ENCODE measurements at regions not wholly inside any gene's neighbourhood (a gene's known extent, or its start where the extent isn't known, plus 50 kb on each side); places are given as distances from the start of the nearest gene placed in this dataset.

GRCh38 chr14:44444454-44444853 is 62.6 kb downstream of the FSCB start:
- Mint-ChIP-seq H3K4me3 (ENCODE audit: unreplicated experiment) (no peak overlapping the region), H3K36me3 (ENCODE audit: unreplicated experiment) (no peaks in the 10 kb centered on the region), H3K9me3 (ENCODE audit: unreplicated experiment) (peaks cover 2% of the 10 kb centered on the region), H3K4me1 (ENCODE audit: low read depth, unreplicated experiment) (no peaks in the 10 kb centered on the region), H3K27me3 (ENCODE audit: unreplicated experiment) (no peaks in the 10 kb centered on the region), H3K27ac (ENCODE audit: unreplicated experiment) (no peak overlapping the region)
- no peak for TF ChIP-seq CTCF (IDR thresholded peaks at IDR 0.05; ENCODE audit: partially characterized antibody, unreplicated experiment)
- no peak for DNase-seq

- H3K27me3 Mint-ChIP-seq (ENCODE audit: unreplicated experiment), result peaks cover 2% of the 10 kb centered on the region
- no peak for TF ChIP-seq CTCF (IDR thresholded peaks at IDR 0.05; ENCODE audit: partially characterized antibody, unreplicated experiment)
- H3K9me3 Mint-ChIP-seq (ENCODE audit: unreplicated experiment), result no peaks in the 10 kb centered on the region
- no peak overlapping the region for H3K27ac Mint-ChIP-seq (ENCODE audit: unreplicated experiment)
- no peak for DNase-seq
- H3K36me3 Mint-ChIP-seq (ENCODE audit: unreplicated experiment), result no peaks in the 10 kb centered on the region
- no peak overlapping the region for H3K4me3 Mint-ChIP-seq (ENCODE audit: unreplicated experiment)
- peaks cover 2% of the 10 kb centered on the region for H3K4me1 Mint-ChIP-seq (ENCODE audit: low read depth, unreplicated experiment)
These were observed 68.1 kb downstream of the FSCB start for GRCh38 chr14:44438936-44439335.

GRCh38 chr14:44438221-44438620 is 68.9 kb downstream of the FSCB start:
- no peak for DNase-seq
- peaks cover 2% of the 10 kb centered on the region for H3K4me1 Mint-ChIP-seq (ENCODE audit: low read depth, unreplicated experiment)
- H3K27me3 Mint-ChIP-seq (ENCODE audit: unreplicated experiment), result peaks cover 2% of the 10 kb centered on the region
- H3K27ac Mint-ChIP-seq (ENCODE audit: unreplicated experiment), result no peak overlapping the region
- TF ChIP-seq CTCF (IDR thresholded peaks at IDR 0.05; ENCODE audit: partially characterized antibody, unreplicated experiment), result no peak
- H3K36me3 Mint-ChIP-seq (ENCODE audit: unreplicated experiment), result no peaks in the 10 kb centered on the region
- no peaks in the 10 kb centered on the region for H3K9me3 Mint-ChIP-seq (ENCODE audit: unreplicated experiment)
- no peak overlapping the region for H3K4me3 Mint-ChIP-seq (ENCODE audit: unreplicated experiment)

DNA sequence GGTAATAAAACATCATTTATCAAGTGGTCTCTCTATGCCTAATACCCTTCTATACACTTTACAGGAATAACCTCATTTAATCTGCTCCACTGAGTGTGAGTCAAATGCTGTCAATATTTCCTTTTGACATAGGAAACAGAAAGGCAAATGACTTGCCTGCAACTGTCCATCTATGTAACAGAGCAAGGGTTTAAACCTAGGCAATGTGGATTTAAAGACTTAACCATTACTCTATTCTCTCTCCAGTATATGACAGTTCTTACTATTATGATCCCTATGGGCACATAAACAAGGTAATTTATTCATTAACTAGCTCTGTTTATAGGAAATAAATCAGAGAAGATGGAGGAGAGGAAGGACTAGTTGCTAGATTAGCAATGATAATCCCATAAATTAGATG is 70.6 kb downstream of the FSCB start:
- no peaks in the 10 kb centered on the region for H3K9me3 Mint-ChIP-seq (ENCODE audit: unreplicated experiment)
- no peaks in the 10 kb centered on the region for H3K36me3 Mint-ChIP-seq (ENCODE audit: unreplicated experiment)
- no peak for TF ChIP-seq CTCF (IDR thresholded peaks at IDR 0.05; ENCODE audit: partially characterized antibody, unreplicated experiment)
- H3K27me3 Mint-ChIP-seq (ENCODE audit: unreplicated experiment), result peaks cover 2% of the 10 kb centered on the region
- no peak overlapping the region for H3K4me3 Mint-ChIP-seq (ENCODE audit: unreplicated experiment)
- DNase-seq, result no peak
- peaks cover 2% of the 10 kb centered on the region for H3K4me1 Mint-ChIP-seq (ENCODE audit: low read depth, unreplicated experiment)
- no peak overlapping the region for H3K27ac Mint-ChIP-seq (ENCODE audit: unreplicated experiment)

DNA sequence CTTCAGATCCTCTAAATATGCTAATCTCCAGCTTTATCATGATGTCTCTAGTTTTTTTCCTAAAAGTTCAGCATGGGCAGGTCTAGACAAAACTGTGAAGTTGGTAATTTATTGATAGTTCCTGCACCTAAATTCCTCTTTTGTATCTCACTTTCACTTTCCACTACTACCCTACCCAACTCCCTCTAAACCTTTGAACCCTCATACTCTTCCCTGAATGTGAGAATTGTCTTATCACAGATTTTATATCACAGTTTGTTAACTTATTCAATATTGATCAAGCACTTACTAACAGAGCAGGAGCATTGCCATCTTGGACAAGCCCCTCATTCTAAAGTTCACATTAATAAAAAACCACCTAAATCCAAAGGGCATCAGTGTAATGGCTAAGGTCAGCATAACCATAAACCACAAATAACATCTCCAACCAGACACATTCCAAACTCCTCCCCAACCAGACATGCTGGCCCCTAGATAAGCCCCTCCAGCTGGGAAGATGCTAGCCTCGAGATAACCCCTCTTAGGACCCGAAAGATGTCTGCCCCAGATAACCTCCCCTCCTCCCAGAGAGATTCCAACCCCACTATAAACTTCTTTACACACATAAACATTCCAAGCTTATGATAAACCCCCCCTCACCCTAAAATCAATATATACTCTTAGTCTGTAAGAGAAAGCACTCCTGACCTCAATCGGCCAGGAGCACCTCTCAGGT is 78.7 kb downstream of the FSCB start:
- no peaks in the 10 kb centered on the region for H3K27me3 Mint-ChIP-seq (ENCODE audit: unreplicated experiment)
- no peak for DNase-seq
- no peak overlapping the region for H3K4me3 Mint-ChIP-seq (ENCODE audit: unreplicated experiment)
- no peaks in the 10 kb centered on the region for H3K9me3 Mint-ChIP-seq (ENCODE audit: unreplicated experiment)
- H3K27ac Mint-ChIP-seq (ENCODE audit: unreplicated experiment), result no peak overlapping the region
- no peak for TF ChIP-seq CTCF (IDR thresholded peaks at IDR 0.05; ENCODE audit: partially characterized antibody, unreplicated experiment)
- H3K36me3 Mint-ChIP-seq (ENCODE audit: unreplicated experiment), result no peaks in the 10 kb centered on the region
- no peaks in the 10 kb centered on the region for H3K4me1 Mint-ChIP-seq (ENCODE audit: low read depth, unreplicated experiment)
